A172 (cell line): ENCODE measurements at regions not wholly inside any gene's neighbourhood (a gene's known extent, or its start where the extent isn't known, plus 50 kb on each side); places are given as distances from the start of the nearest gene placed in this dataset.

Source experiments
- DNase-seq: peaks from one replicate; pipeline ENCODE4 v3.0.0-alpha.2; 2015; ENCODE audit warnings: low spot score

- DNase-seq, result no peak
Measured at GRCh38 chr18:72089432-72089831, 454.7 kb downstream of the CBLN2 start.

DNA sequence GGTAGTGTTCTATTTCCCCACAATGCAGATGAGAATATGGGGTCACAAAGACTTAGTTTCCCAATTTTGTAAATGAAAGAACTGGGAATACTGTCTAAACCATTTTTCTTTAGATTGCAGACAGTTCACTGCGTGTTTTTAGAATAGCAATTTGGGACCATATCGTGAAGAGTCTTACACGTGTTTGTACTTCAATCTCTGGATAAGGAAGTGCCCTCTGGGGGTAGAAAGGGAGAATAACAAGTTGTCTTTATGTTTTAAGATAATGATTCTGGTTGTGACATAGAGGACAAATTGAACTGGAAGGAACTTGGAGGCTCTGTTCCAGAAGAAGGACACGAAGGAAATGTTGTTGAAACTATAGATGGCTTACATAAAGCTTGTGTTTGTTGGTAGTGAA lies 457.7 kb downstream of the CBLN2 start:
- peak; percentile 2 for DNase-seq

DNA sequence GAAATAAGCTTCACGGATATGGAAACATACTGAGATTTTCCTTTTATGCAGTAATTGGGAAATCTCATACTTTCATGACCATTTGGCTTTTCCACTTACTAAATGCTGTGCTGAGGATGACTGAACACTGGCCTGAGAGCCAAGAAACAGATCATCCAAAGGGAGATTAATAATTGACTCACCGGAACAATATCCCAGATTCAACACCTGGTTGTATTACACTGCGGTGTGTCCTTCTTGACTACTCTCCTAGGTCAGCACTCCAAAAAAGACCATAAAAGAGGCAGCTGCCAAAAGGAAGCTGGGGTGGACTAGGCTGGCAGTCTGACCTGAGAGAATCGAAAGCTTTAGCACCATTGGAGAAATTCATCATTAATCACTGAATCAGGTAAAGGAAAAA lies 469.1 kb downstream of the CBLN2 start:
- DNase-seq, result no peak

GRCh38 chr18:72063001-72063400 lies 481.1 kb downstream of the CBLN2 start:
- DNase-seq, result no peak

DNA sequence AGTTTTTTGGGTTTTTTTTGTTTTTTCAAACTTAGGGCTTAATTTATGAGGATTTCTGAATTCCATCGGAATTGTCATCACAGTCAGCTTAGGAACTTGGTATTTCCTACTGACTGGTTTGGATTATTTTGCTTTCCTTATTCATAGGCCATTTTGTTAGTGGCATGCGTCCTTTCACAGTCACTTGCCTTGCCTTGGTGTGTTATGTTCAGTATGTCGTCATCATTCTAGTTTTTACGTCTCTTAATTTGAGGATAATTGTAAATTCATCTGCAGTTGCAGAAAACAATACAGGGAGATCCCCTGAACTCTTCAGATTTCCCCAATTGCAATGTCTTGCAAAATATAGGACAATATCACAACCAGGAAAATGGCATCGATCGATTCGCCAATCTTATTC lies 485.3 kb downstream of the CBLN2 start:
- DNase-seq, result no peak

DNA sequence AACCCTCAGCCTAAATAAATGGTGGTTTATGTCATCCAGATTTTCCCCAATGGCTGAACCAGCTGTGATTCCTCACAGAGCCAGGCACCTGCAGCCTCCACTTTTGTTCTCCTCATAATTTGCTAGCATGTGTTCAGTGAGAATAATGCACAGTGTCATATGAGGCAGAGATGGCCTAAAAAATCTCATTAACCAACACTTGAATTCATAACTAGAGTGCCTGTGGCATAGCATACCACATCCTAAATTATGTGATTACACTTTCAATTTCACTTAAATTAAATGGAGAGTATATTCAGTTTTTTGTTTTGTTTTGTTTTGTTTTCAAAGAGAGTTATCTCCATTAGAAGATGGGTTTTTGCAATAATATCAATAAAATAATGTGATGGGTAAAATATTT lies 488.0 kb downstream of the CBLN2 start:
- no peak for DNase-seq

DNA sequence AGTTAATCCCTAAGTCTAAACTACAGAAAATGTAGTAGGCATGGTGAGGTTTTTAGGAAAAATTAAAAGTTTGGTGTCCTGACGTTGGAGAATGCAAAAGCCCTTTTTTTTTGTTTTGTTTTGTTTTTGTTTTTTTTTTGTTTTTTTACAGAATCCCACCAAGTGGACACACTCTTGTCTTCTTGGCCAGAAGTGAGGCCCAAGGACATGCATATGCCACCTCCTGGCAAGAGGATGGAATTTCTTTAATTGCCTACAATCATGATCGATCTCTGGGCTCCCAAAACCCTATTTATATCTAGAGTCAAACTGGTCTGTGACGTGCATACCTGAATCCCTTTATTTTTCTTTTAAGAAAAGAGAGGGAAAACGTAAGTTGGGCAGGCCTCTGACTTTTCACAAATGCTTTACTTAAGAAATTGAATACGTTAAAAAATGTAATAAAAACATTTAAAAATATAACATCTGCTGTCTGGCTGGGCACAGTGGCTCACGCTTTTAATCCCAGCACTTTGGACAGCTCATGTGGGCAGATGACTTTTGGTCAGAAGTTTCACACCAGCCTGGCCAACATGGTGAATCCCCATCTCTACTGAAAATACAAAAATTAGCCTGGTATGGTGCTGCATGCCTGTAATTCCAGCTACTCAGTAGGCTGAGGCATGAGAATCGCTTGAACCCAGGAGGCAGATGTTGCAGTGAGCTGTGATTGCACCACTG lies 502.7 kb downstream of the CBLN2 start:
- DNase-seq, result no peak

- peak; percentile 44 for DNase-seq
Measured at GRCh38 chr18:72013427-72013850, 530.7 kb downstream of the CBLN2 start.

DNA sequence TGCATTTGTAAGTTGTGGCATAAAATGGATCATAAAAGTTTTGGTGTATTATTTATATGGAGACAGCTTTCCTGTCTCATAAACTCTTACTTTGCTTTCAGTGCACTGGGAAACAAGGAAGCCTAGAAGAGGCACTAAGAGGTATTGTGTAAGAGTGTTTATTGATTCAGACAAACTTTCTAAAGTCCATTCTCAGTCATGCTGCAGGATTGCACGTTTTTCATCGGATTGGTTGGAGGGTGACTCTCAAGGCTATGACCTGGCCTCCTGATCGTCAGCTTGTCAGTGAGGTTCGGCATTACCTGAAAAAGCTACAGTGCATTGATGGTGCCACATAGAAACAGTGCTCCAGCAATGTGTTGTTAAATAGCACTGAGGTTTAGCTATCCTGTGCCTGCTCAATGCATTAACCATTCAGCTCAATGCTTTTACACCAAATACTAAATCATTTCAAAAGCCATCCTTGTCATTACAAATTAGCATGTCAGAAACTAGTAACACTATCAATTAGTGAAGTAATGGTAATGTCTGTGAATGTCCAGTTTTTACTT lies 545.5 kb downstream of the CBLN2 start:
- DNase-seq, result no peak

- no peak for DNase-seq
Measured at GRCh38 chr18:71995904-71996465, 548.2 kb downstream of the CBLN2 start.

- DNase-seq, result no peak
Measured at GRCh38 chr18:71994273-71994672, 549.9 kb downstream of the CBLN2 start.

GRCh38 chr18:71989616-71990015 lies 554.5 kb downstream of the CBLN2 start:
- no peak for DNase-seq

GRCh38 chr18:71986351-71987050 lies 557.6 kb downstream of the CBLN2 start:
- DNase-seq, result no peak

DNA sequence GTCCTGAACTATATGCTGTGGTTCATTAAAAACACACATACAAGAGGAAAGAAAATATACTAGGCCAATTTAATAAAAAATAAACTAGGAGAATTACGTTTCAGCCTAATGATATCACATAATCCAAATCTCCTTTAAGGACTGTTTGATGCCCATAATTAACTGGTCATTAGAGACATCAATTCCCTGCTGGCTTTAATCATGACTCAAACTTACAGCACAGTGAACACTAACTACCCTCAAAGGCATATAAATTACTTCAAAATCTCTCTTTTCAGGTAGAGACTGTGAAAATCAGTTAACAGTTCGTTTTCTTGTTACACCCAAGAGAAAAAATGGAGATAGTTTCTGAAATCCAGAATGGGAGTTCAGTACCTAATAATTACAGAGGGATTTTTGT lies 567.4 kb downstream of the CBLN2 start:
- DNase-seq, result no peak

DNA sequence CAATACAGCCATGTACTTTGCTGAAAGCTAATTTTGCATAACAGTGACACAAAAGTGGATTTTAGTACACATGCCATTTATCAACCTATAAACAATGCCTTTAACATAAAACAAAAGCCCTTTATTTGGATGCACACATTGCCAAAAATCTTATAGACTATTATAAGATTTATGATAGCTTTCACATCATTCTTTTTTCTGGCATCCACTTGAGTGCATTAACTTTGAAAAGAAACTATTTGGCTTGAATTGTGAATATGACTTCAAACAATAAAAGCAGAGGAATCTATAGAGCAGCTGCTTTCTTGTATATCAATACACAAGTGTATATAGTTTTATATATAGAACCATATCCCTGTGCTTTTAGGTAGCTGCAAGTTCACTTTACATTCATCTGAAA lies 577.4 kb downstream of the CBLN2 start:
- DNase-seq, result no peak

DNA sequence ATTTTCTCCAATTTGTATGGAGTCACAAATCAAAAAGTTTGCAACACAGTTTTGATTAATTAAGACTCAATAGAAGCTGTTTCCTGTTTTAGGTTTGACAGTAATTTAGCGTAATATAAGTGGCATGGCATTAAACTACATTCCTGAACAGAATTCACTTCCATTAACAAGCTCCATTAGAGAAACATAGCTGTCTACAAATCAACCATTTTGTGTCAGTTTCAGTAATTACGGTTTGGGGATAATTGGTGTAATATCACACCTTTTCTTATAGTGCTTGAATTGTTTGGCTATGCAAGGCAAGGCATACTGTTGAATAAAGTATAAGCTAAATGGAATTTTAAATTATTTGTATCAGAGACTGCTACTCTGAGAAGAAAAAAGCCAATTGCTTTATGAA lies 585.5 kb downstream of the CBLN2 start:
- no peak for DNase-seq

GRCh38 chr18:71951001-71951400 lies 593.1 kb downstream of the CBLN2 start:
- no peak for DNase-seq

- DNase-seq, result no peak
Measured at GRCh38 chr18:71942433-71942832, 601.7 kb downstream of the CBLN2 start.

DNA sequence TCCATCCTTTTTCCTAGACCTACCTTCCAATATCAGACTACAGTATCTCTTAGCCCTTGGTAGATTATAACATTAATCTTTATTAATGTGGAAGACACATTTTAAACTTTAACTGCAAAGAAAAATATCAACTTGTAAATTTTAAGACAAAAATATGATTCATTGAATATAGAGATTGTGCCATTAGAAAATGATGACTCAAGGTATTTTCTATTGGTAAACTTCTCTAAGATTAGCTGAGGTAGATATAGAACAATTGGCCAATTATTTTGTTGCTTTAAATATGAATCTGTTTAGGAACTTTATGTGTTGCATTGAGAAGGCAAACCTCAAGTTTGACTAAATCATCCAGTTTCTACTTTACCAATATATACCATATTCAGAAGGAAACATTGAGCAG lies 604.7 kb downstream of the CBLN2 start:
- DNase-seq, result no peak

DNA sequence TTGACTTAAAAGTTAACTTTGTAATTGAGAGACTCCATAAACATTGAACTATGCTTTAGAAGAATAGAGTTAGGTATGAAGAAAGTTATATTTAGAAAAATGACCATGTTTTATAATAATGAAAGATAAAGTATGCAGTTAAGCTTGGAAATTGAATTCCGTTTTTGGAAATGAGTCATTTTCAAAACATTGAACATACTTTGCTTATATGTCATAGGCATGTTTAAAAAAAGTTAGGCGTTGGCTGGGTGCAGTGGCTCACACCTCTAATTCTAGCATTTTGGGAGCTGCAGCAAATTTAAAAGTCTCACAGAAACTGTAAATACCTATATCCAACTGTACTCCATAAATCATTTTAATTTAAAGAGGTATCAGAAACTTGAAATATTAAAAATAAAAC lies 607.4 kb downstream of the CBLN2 start:
- DNase-seq, result no peak

DNA sequence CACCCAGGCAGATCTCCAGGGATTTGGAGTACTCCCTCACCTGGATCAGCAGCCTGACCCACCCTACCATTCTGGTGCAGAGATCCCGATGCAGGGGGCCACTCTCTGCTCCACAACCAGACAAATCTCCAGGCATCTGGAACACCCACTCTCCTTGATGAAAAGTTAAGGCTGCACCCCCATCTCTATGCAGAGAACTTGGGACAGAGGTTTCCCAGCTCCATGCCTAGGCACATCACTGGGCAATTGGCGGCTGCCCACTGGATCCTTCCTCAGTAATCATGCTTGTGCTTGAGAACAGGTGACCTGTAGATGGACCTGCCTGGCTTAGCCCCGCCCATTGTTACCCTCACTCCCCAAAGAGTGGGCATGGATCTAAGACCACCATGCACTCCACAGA lies 624.9 kb downstream of the CBLN2 start:
- no peak for DNase-seq

DNA sequence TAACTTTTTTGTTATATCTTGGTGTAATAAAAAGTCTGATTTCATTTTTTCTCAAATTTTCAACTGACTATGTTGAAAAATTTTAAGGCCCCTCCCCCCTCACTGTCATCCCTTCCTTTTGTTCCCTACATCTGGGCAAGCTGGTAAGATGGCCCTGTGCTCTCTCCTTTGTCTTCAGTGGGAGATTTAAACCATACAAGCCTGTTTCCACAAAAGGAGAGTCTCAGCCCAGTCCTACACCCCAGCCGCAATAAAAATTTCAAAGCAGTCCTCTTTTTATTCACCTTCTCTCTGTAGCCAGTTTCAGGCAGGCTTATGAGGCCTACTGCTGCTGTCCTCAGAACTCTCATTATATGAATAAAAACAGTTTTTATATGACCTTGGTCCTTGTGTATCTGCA lies 630.5 kb downstream of the CBLN2 start:
- no peak for DNase-seq

DNA sequence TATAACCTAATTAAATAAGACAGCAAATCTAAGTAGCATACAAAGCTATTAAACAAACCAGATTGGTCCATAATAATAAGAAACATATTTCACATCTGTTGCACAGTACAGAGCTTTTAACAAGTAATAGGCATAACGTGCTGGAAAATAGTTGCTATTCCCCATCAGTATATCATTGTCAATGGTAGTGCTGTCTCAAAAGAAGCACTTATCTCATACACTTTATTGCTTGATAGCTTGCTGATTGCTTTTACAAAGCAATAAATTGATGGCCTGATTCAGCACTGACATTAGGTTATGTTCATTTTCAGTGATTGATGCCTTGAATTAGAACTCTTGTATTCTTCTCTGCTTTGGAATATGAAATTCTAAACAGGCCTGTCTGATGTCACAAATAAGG lies 641.7 kb downstream of the CBLN2 start:
- DNase-seq, result no peak
